ENCODE measurements at regions not wholly inside any gene's neighbourhood (a gene's known extent, or its start where the extent isn't known, plus 50 kb on each side); places are given as distances from the start of the nearest gene placed in this dataset.

- no peak for DNase-seq
These were observed 102.7 kb upstream of the NPTX2 start for GRCh38 chr7:98514211-98515031.

GRCh38 chr7:98511175-98511574 lies 105.9 kb upstream of the NPTX2 start:
- no peak for DNase-seq

GRCh38 chr7:98509836-98510235 lies 107.2 kb upstream of the NPTX2 start:
- DNase-seq: peak; percentile 67

- no peak for DNase-seq
These were observed 105.6 kb upstream of the BAIAP2L1 start for GRCh38 chr7:98506471-98506870.

- DNase-seq: no peak
These were observed 99.9 kb upstream of the BAIAP2L1 start for GRCh38 chr7:98500764-98501163.

GRCh38 chr7:98496618-98497017 lies 95.7 kb upstream of the BAIAP2L1 start:
- DNase-seq: no peak

- DNase-seq: no peak
These were observed 94.5 kb upstream of the BAIAP2L1 start for GRCh38 chr7:98495200-98495955.

- DNase-seq: no peak
These were observed 92.3 kb upstream of the BAIAP2L1 start for GRCh38 chr7:98493030-98493778.

GRCh38 chr7:98488167-98488566 lies 87.3 kb upstream of the BAIAP2L1 start:
- DNase-seq: no peak

- no peak for DNase-seq
These were observed 83.2 kb upstream of the BAIAP2L1 start for GRCh38 chr7:98483964-98484545.

GRCh38 chr7:98483276-98483963 lies 82.5 kb upstream of the BAIAP2L1 start:
- no peak for DNase-seq

GRCh38 chr7:98479318-98479717 lies 78.4 kb upstream of the BAIAP2L1 start:
- DNase-seq: no peak

- no peak for DNase-seq
These were observed 74.5 kb upstream of the BAIAP2L1 start for GRCh38 chr7:98475352-98475751.

GRCh38 chr7:98474558-98474957 lies 73.7 kb upstream of the BAIAP2L1 start:
- no peak for DNase-seq

GRCh38 chr7:98472521-98472954 lies 71.6 kb upstream of the BAIAP2L1 start:
- DNase-seq: no peak

GRCh38 chr7:98470485-98471240 lies 69.8 kb upstream of the BAIAP2L1 start:
- DNase-seq: peak; percentile 49

- no peak for DNase-seq
These were observed 68.2 kb upstream of the BAIAP2L1 start for GRCh38 chr7:98469088-98469487.

GRCh38 chr7:98467570-98468312 lies 66.9 kb upstream of the BAIAP2L1 start:
- no peak for DNase-seq

- no peak for DNase-seq
These were observed 64.1 kb upstream of the BAIAP2L1 start for GRCh38 chr7:98465022-98465421.

- DNase-seq: no peak
These were observed 63.7 kb upstream of the BAIAP2L1 start for GRCh38 chr7:98464558-98464940.

All from NCI-H2029 treated with DMSO at 0.1 percent for 48 hours (cell line).